Activated CD4-positive, CD25-positive, alpha-beta regulatory T cell (primary cell): ENCODE measurements at regions not wholly inside any gene's neighbourhood (a gene's known extent, or its start where the extent isn't known, plus 50 kb on each side); places are given as distances from the start of the nearest gene placed in this dataset.
"Not testable (repeated sequence)": the region's sequence is repeated elsewhere in the genome, so short reads cannot be mapped to it uniquely, and the experiment has no call there.

Experiments used
- DNase-seq, 4 experiments: peaks; one replicate each; lab custom pipeline; 2025; lab: John Stamatoyannopoulos, UW

DNA sequence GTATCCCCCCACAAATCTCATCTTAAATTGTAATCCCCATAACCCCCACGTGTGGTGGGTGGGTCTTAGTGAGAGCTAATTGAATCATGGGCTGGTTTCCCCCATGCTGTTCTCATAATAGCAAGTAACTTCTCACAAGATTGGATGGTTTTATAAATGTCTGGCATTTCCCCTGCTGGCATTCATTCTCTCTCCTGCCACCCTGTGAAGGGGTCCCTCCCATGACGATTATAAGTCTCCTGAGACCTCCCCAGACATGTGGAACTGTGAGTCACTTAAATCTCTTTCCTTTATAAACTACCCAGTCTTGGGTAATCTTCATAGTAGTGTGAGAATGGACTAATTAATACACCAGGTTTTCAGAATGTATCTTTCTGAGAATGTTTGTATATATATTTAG, 1159.4 kb downstream of the FAM181B start:
- no peak for DNase-seq

DNA sequence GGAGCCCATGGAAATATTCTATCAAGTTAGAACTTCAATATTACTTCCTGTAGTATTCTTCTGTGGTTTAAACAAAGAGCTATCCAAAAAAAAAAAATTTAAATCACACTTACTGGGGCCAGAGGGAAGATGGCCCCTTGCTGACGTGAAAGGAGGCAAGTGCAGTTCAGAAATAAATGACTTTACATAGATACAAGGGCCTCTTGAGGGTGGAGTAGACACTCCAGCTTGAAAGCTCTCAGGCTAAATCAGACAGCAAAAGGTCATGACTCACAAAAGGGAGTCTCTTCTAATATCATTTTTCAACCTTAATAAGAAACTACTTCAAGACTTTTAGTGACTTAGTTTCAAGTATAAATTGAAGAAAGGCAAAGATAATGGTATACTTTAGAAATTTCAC, 1160.3 kb downstream of the FAM181B start:
- DNase-seq: no peak

DNA sequence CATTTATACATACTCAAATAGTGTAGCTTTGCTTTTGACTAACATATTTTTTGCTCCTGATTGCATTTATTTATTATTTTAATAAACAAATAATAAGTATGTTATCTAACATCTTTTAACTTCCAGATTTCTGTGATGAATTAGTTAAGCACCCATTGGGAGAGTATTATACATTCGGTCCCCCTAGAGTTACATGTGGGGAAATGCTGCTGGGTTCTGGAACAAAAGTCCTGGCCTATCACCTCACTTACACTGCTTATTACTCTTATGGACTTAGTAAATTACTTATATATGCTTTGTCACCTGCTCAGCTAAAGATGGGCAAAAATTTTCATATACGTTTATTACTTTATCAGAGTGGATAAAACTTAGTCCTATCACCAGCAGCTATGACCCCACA, 1163.0 kb downstream of the FAM181B start:
- no peak for DNase-seq

DNA sequence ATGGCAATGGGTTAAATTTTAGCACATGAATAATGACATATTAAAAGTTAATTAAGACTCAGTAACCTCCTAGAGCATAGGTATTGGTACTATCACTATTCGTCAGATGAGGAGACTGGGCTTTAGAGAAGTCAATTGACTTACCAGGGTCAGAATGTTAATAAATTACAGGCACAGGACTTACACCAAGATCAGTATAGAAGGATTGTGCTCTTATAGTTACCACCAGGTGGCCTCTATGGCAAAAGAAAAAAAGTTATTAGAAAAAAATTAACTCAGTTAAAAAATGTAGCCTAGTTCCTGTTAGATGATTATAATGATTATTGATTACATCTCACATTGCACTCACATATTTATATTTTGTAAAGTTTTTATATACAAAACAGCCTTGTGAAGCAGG, 1163.7 kb downstream of the FAM181B start:
- no peak for DNase-seq

DNA sequence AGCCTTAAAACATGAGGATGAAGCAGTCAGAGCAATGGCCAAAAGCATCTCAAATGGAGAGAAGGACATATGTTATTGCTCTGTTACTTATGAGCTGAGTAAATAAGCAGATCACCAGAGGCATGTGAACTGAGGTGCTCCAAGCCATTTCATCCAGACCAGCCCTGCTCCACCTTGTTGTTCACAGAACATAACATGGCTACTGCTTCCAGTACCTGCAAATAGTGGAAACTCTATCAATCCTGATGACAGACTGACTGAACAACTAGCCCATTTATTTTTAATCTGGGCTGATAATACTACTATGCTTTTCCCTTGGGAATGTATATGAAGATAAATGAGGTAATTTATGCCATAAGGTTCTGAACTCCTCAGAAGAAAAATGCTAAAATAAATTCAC, 1164.7 kb downstream of the FAM181B start:
- no peak for DNase-seq

DNA sequence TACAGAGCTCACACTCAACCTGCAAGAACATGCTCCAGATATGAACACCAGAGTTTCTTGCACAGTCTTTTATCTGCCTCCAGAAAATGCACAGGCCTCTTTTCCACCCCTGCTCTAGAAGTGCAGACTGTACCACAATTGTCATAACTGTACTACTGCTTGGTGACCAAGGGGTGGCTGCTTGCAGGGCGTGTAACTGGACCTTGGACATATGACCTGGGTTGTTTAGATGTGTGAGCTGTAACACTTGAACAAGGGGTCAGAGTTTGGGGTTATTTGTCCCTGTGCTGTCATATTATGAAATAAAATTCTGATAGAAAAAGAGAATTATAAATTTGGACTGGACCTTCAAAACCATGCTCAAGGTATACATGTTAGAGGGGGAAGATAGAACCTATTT, 1185.5 kb downstream of the FAM181B start:
- DNase-seq: no peak

DNA sequence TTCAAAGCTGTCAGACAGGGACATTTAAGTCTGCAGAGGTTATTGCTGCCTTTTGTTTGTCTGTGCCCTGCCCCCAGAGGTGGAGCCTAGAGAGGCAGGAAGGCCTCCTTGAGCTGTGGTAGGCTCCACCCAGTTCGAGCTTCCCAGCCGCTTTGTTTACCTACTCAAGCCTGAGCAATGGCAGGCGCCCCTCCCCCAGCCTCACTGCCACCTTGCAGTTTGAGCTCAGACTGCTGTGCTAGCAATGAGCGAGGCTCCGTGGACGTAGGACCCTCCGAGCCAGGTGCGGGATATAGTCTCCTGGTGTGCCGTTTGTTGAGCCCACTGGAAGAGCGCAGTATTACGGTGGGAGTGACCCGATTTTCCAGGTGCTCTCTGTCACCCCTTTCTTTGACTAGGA, 1193.9 kb downstream of the FAM181B start:
- not testable (repeated sequence) for DNase-seq

DNA sequence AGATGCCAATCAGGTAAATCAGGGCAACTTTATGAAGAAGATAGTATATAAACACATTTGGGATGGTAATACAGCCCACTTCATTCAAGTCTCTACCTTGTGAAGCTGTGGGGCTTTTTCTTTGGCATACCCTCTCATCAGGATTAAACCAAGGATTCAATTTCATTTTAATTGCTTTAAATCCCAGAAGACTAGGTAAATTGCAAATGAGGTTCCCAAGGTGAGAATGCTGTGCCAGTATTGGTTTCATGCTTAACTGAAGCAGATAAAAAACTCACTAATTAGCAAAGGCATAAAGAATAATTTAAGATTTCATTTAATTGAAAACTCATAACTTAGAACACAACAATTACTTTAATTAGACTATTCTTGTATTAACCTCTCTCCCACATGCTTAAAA, 1218.1 kb downstream of the FAM181B start:
- no peak for DNase-seq

DNA sequence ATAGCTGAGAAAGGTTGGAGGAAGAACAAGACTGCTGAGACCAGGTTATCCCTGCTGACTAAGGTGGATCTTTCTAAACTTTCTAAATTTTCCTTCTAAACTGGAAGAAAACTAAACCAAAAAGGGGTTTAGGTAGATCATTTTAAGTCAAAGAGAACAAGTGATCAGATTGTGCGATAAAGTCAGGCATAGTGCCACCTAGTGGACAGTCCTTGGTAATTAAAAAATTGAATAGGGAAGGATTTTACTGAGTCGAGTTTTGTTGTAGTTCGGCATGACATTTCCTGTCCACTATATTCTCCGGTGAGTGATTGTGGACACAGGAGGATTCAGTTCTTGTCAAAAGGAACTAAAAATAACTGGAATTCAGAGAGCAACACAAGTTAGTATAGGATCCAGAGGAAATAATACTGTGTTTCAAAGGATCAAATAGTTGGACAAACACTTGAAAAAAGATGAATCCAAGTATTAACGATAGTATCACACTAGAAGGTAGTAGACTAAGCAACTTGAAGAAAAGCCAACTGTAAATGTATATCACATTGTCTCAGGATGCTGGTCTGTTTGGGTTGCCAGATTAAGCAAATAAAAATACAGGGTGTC, 1236.4 kb downstream of the FAM181B start:
- DNase-seq: no peak

DNA sequence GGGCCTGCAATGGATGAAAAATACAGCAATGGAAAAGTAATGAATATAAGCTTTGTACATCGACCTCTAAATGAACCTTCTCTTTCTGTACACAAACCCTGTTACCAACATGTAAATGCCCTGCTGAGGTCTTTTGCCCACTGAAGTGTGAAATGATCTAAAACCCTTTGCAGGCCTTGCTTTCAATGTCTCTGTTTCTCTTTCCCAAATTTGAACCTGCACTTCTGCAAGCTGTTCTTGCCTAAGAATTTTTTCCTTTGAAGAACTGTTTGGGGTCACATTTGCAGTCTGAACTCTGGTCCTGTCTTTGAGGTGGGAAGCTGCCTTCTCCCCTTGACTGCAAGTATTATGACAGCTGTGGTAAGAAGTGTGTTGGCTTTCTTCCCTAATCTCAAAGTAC, 1237.1 kb downstream of the FAM181B start:
- DNase-seq: no peak

DNA sequence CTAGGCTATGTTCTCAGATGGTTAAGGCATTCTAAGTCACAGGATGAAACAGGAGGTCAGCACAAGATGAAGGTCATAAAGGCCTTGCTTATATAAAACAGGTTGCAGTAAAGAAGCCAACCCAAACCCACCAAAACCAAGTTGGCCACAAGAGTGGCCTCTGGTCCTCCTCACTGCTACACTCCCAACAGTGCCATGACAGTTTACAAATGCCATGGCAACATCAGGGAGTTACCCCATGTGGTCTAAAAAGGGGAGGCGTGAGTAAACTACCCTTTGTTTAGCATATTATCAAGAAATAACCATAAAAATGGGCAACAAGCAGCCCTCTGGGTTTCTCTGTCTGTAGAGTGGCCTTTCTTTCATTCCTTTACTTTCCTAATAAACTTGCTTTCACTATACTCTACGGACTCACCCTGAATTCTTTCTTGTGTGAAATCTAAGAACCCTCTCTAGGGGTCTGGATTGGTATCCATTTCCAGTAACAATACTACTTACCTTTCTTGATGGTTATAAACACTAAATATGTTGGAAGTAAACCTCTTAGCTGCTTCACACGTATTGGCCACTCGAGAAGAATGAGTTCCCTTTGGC, 1237.9 kb downstream of the FAM181B start:
- DNase-seq: no peak

DNA sequence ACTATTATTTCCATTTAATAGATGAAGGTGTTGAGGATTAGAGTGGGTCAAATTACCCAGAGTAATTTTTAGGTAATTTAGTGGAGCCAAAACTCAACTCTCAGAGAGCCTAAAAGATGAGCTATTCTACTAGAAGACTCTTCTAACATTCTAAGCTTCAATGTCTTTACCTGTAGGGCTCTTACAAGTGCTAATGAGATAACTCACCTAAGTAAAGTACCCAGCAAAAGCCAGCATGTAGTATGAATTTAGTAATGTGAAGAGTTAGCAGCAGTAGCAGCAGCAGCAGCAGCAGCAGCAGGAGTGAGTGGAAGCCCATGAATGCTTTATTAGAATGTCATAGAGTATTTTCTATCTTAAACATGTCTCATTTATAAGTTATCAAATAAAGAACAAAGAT, 1239.2 kb downstream of the FAM181B start:
- no peak for DNase-seq

DNA sequence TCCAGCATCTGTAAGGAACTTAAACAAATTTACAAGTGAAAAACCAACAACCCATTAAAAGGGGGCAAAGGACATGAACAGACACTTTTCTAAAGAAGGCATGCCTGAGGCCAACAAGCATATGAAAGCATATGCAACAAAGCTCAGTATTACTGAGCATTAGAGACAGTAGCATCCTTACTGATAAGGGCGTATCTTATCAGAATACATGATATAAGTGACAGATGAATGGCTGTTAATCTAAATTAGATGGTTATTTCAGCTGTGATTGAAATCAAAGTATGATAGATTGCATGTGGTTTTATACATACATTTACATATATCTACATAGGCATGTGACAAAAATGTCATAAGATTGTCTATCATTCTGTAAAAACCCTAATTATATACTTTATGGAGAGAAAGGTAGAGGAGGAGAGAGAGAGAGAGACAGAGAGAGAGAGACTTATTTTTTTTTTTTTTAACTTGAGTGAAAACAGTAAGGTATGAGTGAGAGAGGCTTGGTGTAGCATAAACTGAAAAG, 1240.7 kb downstream of the FAM181B start:
- no peak for DNase-seq

DNA sequence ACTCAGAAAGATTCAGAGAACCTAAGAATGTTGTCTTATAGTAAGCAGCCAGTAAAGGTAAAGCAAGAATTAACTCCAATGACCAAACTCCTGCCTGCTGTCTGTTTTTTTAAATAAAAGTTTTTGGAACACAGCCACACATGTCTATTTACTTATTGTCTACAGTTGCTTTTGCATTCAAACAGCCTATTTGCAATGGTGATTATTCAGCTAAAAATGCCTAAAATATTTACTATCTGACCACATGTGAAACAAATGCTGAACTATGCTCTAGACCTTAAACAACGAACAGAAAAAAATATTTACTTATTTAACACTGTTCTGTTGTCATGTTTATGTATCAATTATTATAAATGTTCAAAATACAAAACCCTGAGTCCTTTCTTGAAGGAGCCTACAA, 1246.6 kb downstream of the FAM181B start:
- DNase-seq: no peak

DNA sequence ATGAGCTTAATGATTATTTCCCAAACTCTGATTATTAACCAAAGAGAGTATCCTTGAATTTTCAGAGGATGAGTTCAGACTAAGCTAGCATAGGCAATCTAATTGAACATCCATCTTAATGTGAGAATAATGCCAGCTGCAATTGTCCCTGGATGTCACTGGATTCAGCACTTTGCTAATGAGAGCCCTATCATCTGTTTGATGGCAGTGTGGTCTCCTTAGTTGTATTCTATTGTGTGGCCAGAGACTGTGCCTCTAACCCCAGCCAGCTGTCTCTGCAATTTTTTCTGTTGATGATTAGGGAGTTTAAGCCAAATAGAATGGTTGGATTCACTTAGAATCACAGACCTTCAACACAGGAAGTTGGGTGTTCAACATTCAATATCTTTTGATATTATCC, 1249.5 kb downstream of the FAM181B start:
- no peak for DNase-seq

DNA sequence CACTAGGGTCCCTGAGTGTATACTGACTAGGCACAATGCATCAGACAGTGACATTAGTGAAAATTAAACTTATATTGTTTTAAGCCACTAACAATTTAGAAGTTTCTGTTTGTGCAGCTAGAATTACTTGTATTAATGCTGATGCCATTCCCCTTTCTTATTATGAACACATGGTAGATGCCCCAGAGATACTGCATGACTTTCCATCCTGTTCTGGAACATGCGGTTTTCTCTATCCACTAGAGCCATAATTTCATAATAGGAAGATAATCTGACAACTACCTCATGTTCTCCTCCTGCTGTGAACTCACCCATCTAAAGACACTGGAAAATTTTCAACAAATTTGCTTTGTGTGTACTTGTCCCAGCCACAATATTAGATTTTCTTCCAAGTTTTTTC, 1256.4 kb downstream of the FAM181B start:
- no peak for DNase-seq

DNA sequence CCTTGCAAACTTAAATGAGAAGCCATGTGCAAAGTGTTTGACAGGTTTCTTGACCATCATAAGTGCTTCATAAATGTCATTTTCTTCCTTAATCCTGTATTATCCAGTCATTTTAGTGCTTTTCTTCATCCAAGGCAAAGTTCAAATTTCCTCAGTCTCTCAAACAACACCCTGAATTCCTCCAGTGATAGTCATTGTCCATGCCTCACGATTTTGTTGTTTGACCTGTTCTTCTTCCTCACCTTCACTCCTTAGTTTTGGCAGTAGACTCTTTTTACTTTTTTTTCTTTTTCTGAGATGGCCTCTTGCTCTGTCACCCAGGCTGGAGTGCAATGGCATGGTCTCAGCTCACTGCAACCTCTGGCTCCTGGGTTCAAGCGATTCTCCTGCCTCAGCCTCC, 1257.3 kb downstream of the FAM181B start:
- no peak for DNase-seq

DNA sequence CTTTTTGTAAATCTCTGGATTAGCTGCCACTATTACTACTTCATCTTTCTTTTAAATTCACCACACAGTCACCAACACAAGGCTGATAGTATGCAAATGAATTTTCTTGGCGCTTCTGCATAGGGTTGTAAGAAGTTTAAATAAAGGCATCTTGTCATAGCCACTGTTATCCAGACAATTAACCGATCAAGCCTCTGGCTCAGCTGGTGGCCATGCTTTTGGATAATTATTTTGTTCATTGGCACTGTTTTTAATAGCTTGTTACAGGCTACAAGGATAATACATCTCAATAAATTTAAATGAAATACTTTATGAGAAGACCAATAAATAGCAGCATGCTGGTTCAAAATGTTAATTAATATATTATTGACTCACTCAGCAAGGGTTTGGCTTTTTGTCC, 1261.0 kb downstream of the FAM181B start:
- DNase-seq: no peak

DNA sequence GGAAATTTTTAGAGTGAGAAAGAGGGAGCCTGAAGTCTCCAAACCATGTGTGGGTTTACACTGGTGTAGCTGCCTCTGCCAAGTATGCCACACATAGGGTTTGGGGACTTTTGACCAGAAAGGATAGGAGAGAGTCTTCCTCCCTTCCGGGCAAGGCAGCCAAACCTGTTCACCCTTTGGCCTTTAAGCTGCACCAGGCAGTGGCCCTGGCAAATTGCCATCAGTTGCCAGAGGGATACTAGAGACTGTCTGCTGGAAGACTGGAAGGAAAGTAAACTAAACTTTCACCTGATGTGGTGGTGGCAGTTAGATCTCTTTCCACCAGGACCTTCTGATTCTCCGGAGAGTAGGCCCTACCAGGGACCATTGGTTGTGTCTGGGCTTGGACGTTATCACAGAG, 1263.2 kb downstream of the FAM181B start:
- no peak for DNase-seq

DNA sequence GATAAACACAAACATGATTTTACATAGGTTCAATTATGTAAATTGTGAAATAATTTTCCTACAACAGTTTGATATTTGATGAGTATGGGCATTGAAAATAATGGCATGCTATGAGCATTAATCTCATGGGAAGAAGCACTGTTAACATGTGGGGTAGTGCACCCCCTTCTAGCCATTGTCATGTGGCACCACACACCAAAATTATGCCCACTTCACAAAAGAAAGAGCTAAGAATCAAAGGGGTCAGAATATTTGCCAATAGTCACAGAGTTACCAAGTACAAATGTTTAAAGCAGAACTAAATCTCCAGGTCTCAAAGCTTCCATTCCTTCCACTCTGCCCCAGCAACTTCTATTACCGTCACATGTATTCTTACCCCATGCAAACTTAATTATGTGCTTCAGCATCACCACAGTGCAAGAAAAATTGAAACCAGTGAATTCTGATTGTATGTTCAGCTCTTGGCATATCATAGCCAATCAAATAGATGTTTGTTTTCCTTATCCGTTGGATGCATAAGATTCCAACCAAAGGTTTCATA, 1273.8 kb downstream of the FAM181B start:
- no peak for DNase-seq

DNA sequence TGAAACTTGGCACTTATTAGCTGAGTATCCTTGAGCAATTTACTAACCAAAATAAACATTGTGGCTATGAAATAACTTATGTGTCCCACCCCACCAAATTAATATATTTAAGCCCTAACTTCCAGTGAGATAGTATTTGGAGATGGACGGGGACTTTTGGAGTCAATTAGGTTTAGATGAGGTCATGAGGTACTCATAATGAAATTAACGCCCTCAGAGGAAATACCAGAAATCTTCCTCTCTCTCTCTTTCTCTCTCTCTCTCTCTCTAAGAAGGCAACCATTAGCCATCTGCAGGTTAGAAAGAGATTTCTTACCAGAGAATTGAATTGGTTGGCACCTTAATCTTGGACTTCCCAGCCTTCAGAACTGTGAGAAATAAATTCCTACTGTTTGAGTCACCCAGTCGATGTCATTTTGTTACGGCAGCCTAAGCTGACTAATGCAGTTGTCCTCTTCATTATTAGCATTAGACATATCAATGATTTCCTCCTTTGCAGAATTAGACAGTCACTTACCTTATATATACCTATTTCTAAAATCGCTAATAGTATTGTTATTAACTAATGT, 1284.0 kb downstream of the FAM181B start:
- DNase-seq: no peak

DNA sequence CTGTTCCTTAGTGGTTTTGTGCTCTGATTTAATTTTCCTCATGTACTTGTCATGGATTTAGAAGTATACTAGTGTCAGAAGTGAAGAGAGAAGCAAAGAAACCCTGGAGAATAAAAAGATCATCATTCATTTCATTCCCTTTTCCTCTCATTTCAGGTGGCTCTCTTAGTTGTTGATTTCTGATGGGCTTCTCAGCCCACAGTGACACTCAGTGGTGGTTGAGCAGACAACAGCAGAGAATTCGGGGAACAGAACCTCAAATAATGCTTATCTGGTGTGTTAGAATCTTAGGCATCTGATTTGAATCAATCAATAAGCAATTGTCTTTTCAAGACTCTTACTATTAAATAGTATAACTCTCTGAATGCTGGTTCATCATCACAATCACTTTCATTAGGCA, 1289.4 kb downstream of the FAM181B start:
- DNase-seq: no peak

DNA sequence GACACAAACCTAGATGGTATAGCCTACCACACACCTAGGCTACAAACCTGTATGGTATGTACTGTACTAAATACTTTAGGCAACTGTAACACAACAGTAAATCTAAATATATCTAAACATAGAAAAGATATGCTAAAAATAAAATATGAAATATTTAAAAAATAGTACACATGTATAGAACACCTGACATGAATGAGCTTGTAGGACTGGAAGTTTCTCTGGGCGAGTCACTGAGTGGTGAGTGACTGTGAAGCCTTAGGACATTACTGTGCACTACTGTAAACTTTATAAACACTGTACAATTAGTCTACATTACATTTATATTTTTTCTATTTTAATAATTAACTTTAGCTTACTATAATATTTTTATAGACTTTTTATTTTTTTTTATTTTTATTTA, 1301.3 kb downstream of the FAM181B start:
- no peak for DNase-seq

DNA sequence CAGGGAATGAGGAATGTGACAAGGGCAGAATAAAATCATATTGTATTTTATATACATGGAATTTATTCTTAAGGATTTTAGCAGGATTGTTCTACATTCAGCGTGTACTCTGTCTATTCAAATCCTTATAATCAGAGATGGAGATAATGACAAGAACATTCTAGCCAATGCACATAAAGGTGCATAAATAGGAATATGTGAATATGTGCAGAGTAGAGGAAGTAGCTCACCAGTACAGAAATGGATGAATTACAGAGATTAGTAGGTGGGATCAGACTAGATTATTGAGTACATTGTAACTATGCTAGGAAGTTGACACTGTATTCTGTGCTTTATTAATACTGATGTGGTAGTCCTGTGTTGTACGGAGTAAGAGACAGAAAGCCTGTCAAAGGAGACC, 1308.8 kb downstream of the FAM181B start:
- no peak for DNase-seq
